OCI-LY7 (cell line): ENCODE measurements at regions not wholly inside any gene's neighbourhood (a gene's known extent, or its start where the extent isn't known, plus 50 kb on each side); places are given as distances from the start of the nearest gene placed in this dataset.

Experiments used
- BruUV-seq: library from RNA; stranded (reverse); fragments of 400-500 nt; replicated peaks from 2 replicates; lab custom pipeline; 2021; lab: Mats Ljungman, UMichigan
- CTCF ChIA-PET: fragments of 300-600 bp; sonication (Branson Sonifier 250); formaldehyde crosslinking; loops from one replicate; lab custom pipeline; 2022; ENCODE audit warnings: antibody characterized with exemption; ENCODE audit not compliant: unreplicated experiment; lab: Charles Lee
- POLR2A ChIA-PET: fragments of 300-600 bp; sonication (Branson Sonifier 250); formaldehyde crosslinking; loops from one replicate; lab custom pipeline; 2022; ENCODE audit warnings: antibody characterized with exemption; lab: Charles Lee
- DNase-seq: peaks from one replicate; pipeline ENCODE4 v3.0.0-alpha.2; 2015; ENCODE audit warnings: low spot score
- H2AFZ ChIP-seq: fragments of 200-600 bp; sonication (generic), shearing (Covaris generic); 2 replicates; pipeline ENCODE4 v1.6.1; 2014; ENCODE audit warnings: mild to moderate bottlenecking, antibody characterized with exemption, low read length, moderate library complexity
- H3K27ac ChIP-seq: fragments of 200-600 bp; sonication (generic); 2 replicates; pipeline ENCODE4 v1.5.1; 2014; ENCODE audit warnings: mixed run types, low read depth, mild to moderate bottlenecking, moderate library complexity, low read length, inconsistent platforms; ENCODE audit not compliant: poor library complexity, severe bottlenecking
- H3K36me3 ChIP-seq: fragments of 200-600 bp; sonication (generic); 2 replicates; pipeline ENCODE4 v1.6.1; 2014; ENCODE audit warnings: mild to moderate bottlenecking, antibody characterized with exemption, low read length, moderate library complexity, mixed read lengths; ENCODE audit not compliant: insufficient read depth
- H3K4me1 ChIP-seq: fragments of 200-600 bp; sonication (generic); 2 replicates; pipeline ENCODE4 v1.5.1; 2014; ENCODE audit warnings: mild to moderate bottlenecking, low read length; ENCODE audit not compliant: insufficient read depth, poor library complexity, severe bottlenecking
- H3K4me2 ChIP-seq: fragments of 200-600 bp; sonication (generic); 2 replicates; pipeline ENCODE4 v1.6.1; 2014; ENCODE audit warnings: mild to moderate bottlenecking, low read length
- H3K4me3 ChIP-seq: fragments of 200-600 bp; sonication (generic); 2 replicates; pipeline ENCODE4 v1.5.1; 2014; ENCODE audit warnings: mild to moderate bottlenecking, low read depth, low read length; ENCODE audit not compliant: poor library complexity, severe bottlenecking
- H3K79me2 ChIP-seq: fragments of 200-600 bp; sonication (generic); 2 replicates; pipeline ENCODE4 v1.6.1; 2016; ENCODE audit warnings: low read depth, mild to moderate bottlenecking, low read length, moderate library complexity, mixed read lengths; ENCODE audit not compliant: insufficient read depth
- H3K9me2 ChIP-seq: fragments of 200-600 bp; sonication (generic); 2 replicates; pipeline ENCODE4 v1.6.1; 2016; ENCODE audit warnings: mild to moderate bottlenecking, low read length, mixed read lengths; ENCODE audit not compliant: insufficient read depth
- H3K9me3 ChIP-seq: fragments of 200-600 bp; sonication (generic); 2 replicates; pipeline ENCODE4 v1.6.1; 2014; ENCODE audit warnings: mild to moderate bottlenecking, mixed run types, low read length, mixed read lengths
- H4K20me1 ChIP-seq: fragments of 200-600 bp; sonication (generic); 2 replicates; pipeline ENCODE4 v1.6.1; 2014; ENCODE audit warnings: mild to moderate bottlenecking, antibody characterized with exemption, low read length, moderate library complexity, mixed read lengths; ENCODE audit not compliant: insufficient read depth
- CTCF ChIP-seq: fragments of 200-600 bp; sonication (generic); conservative IDR thresholded peaks from 2 replicates; pipeline ENCODE4 v1.5.1; 2014; ENCODE audit warnings: mild to moderate bottlenecking, antibody characterized with exemption, low read length, moderate library complexity, mixed read lengths
- EZH2phosphoT487 ChIP-seq: fragments of 200-600 bp; sonication (generic); IDR thresholded peaks from 2 replicates; pipeline ENCODE4 v1.6.1; 2018; ENCODE audit warnings: low read depth, borderline replicate concordance, mild to moderate bottlenecking, mixed run types, antibody characterized with exemption, low read length, moderate library complexity, mixed read lengths
- intact Hi-C: fragments of 100-400 bp; cut with micrococcal nuclease; formaldehyde crosslinking; loops from one replicate; pipeline ENCODE4 v1.10.0; 2022; ENCODE audit not compliant: unreplicated experiment

GRCh38 chr5:143537056-143537455, 133.6 kb upstream of the NR3C1 start:
- Histone ChIP-seq H3K79me2 (no peaks in the 10 kb centered on the region), H2AFZ (no peak overlapping the region), H4K20me1 (no peaks in the 10 kb centered on the region), H3K27ac (no peak overlapping the region), H3K9me3 (peaks cover 12% of the 10 kb centered on the region), H3K9me2 (no peaks in the 10 kb centered on the region), H3K4me1 (no peaks in the 10 kb centered on the region), H3K36me3 (no peaks in the 10 kb centered on the region), H3K4me2 (no peak overlapping the region), H3K4me3 (no peak overlapping the region)
- intact Hi-C loops, result no loop called here
- no TSS peak for BruUV-seq
- no peak for TF ChIP-seq EZH2phosphoT487
- TF ChIP-seq CTCF, result no peak
- DNase-seq, result no peak
- ChIA-PET CTCF (no interaction called here), POLR2A (interaction anchor here (0.5 kb wide), 1 partner anchor 66 kb away, joined by 3 read pairs; no protein-coding TSS in a partner anchor)

GRCh38 chr5:143536364-143536763, 132.9 kb upstream of the NR3C1 start:
- H3K36me3 ChIP-seq, result no peaks in the 10 kb centered on the region
- DNase-seq, result no peak
- no peaks in the 10 kb centered on the region for H4K20me1 ChIP-seq
- no peak overlapping the region for H3K27ac ChIP-seq
- no peak overlapping the region for H3K4me2 ChIP-seq
- peaks cover 12% of the 10 kb centered on the region for H3K9me3 ChIP-seq
- CTCF ChIA-PET, result no interaction called here
- H3K4me1 ChIP-seq, result no peaks in the 10 kb centered on the region
- no peak overlapping the region for H2AFZ ChIP-seq
- POLR2A ChIA-PET, result interaction anchor here (0.5 to 1.3 kb wide), 4 partner anchors 11 to 102 kb away, joined by 3 to 5 read pairs (median 3); no protein-coding TSS in a partner anchor
- H3K79me2 ChIP-seq, result no peaks in the 10 kb centered on the region
- no peaks in the 10 kb centered on the region for H3K9me2 ChIP-seq
- BruUV-seq, result no TSS peak
- intact Hi-C loops, result no loop called here
- TF ChIP-seq EZH2phosphoT487, result no peak
- TF ChIP-seq CTCF, result no peak
- H3K4me3 ChIP-seq, result no peak overlapping the region

GRCh38 chr5:143534761-143535154, 131.3 kb upstream of the NR3C1 start:
- Histone ChIP-seq H3K4me2 (no peak overlapping the region), H3K79me2 (no peaks in the 10 kb centered on the region), H3K27ac (no peak overlapping the region), H3K9me3 (peaks cover 10% of the 10 kb centered on the region), H3K9me2 (no peaks in the 10 kb centered on the region), H3K4me3 (no peak overlapping the region), H3K4me1 (no peaks in the 10 kb centered on the region), H3K36me3 (no peaks in the 10 kb centered on the region), H4K20me1 (no peaks in the 10 kb centered on the region), H2AFZ (no peak overlapping the region)
- no peak for TF ChIP-seq EZH2phosphoT487
- TF ChIP-seq CTCF, result no peak
- ChIA-PET CTCF (no interaction called here), POLR2A (interaction anchor here (0.6 kb wide), 1 partner anchor 102 kb away, joined by 3 read pairs; no protein-coding TSS in a partner anchor)
- BruUV-seq, result no TSS peak
- DNase-seq, result no peak
- intact Hi-C loops, result no loop called here
